ENCODE measurements at regions not wholly inside any gene's neighbourhood (a gene's known extent, or its start where the extent isn't known, plus 50 kb on each side); places are given as distances from the start of the nearest gene placed in this dataset.

- H3K36me3 Mint-ChIP-seq (ENCODE audit: low read depth): peaks cover 2% of the 10 kb centered on the region
- H3K4me3 Mint-ChIP-seq (ENCODE audit: unreplicated experiment): no peak overlapping the region
- DNase-seq (ENCODE audit: low spot score): no peak
- H3K4me1 Mint-ChIP-seq (ENCODE audit: low read depth): peaks cover 29% of the 10 kb centered on the region
- no peaks in the 10 kb centered on the region for H3K27me3 Mint-ChIP-seq (ENCODE audit: low read depth)
- H3K9me3 Mint-ChIP-seq (ENCODE audit: low read depth): no peaks in the 10 kb centered on the region
- no peak for TF ChIP-seq CTCF (IDR thresholded peaks at IDR 0.05)
- H3K27ac Mint-ChIP-seq (ENCODE audit: unreplicated experiment): no peak overlapping the region
Observed at GRCh38 chr11:122028036-122028435, 88.0 kb downstream of the BLID start.

- Mint-ChIP-seq H3K36me3 (ENCODE audit: low read depth) (peaks cover 2% of the 10 kb centered on the region), H3K4me1 (ENCODE audit: low read depth) (peaks cover 16% of the 10 kb centered on the region)
Observed at GRCh38 chr11:122025757-122026156, 90.3 kb downstream of the BLID start.

GRCh38 chr11:122024278-122024677 is 91.7 kb downstream of the BLID start:
- TF ChIP-seq CTCF (IDR thresholded peaks at IDR 0.05): no peak
- no peaks in the 10 kb centered on the region for H3K9me3 Mint-ChIP-seq (ENCODE audit: low read depth)
- no peak overlapping the region for H3K27ac Mint-ChIP-seq (ENCODE audit: unreplicated experiment)
- H3K4me1 Mint-ChIP-seq (ENCODE audit: low read depth): peaks cover 17% of the 10 kb centered on the region
- DNase-seq (ENCODE audit: low spot score): no peak
- H3K27me3 Mint-ChIP-seq (ENCODE audit: low read depth): no peaks in the 10 kb centered on the region
- H3K36me3 Mint-ChIP-seq (ENCODE audit: low read depth): no peaks in the 10 kb centered on the region
- H3K4me3 Mint-ChIP-seq (ENCODE audit: unreplicated experiment): no peak overlapping the region

More at GRCh38 chr11:122025757-122026156, 90.3 kb downstream of the BLID start:
- no peak for TF ChIP-seq CTCF (IDR thresholded peaks at IDR 0.05)
- no peak overlapping the region for H3K4me3 Mint-ChIP-seq (ENCODE audit: unreplicated experiment)
- H3K27ac Mint-ChIP-seq (ENCODE audit: unreplicated experiment): no peak overlapping the region
- no peaks in the 10 kb centered on the region for H3K9me3 Mint-ChIP-seq (ENCODE audit: low read depth)
- DNase-seq (ENCODE audit: low spot score): no peak
- no peaks in the 10 kb centered on the region for H3K27me3 Mint-ChIP-seq (ENCODE audit: low read depth)

- DNase-seq (ENCODE audit: low spot score): no peak
- Mint-ChIP-seq H3K27me3 (ENCODE audit: low read depth) (no peaks in the 10 kb centered on the region), H3K9me3 (ENCODE audit: low read depth) (no peaks in the 10 kb centered on the region), H3K4me3 (ENCODE audit: unreplicated experiment) (no peak overlapping the region), H3K4me1 (ENCODE audit: low read depth) (peaks cover 21% of the 10 kb centered on the region), H3K36me3 (ENCODE audit: low read depth) (no peaks in the 10 kb centered on the region), H3K27ac (ENCODE audit: unreplicated experiment) (no peak overlapping the region)
- TF ChIP-seq CTCF (IDR thresholded peaks at IDR 0.05): peak; percentile 67
Observed at GRCh38 chr11:122023614-122024250, 92.3 kb downstream of the BLID start.

GRCh38 chr11:122022646-122023045 is 93.4 kb downstream of the BLID start:
- TF ChIP-seq CTCF (IDR thresholded peaks at IDR 0.05): no peak
- H3K9me3 Mint-ChIP-seq (ENCODE audit: low read depth): no peaks in the 10 kb centered on the region
- H3K27ac Mint-ChIP-seq (ENCODE audit: unreplicated experiment): no peak overlapping the region
- H3K36me3 Mint-ChIP-seq (ENCODE audit: low read depth): no peaks in the 10 kb centered on the region
- no peaks in the 10 kb centered on the region for H3K27me3 Mint-ChIP-seq (ENCODE audit: low read depth)
- no peak overlapping the region for H3K4me3 Mint-ChIP-seq (ENCODE audit: unreplicated experiment)
- peaks cover 21% of the 10 kb centered on the region for H3K4me1 Mint-ChIP-seq (ENCODE audit: low read depth)
- no peak for DNase-seq (ENCODE audit: low spot score)

All from chondrocyte (in vitro differentiated cells).